PC-9 (cell line): ENCODE measurements at regions not wholly inside any gene's neighbourhood (a gene's known extent, or its start where the extent isn't known, plus 50 kb on each side); places are given as distances from the start of the nearest gene placed in this dataset.

ENCODE experiments used
- CTCF ChIP-seq: fragments of 200-600 bp; sonication (generic); conservative IDR thresholded peaks from 2 replicates; pipeline ENCODE4 v1.6.1; 2017; ENCODE audit warnings: mixed run types, antibody characterized with exemption, mild to moderate bottlenecking, moderate library complexity
- EZH2 ChIP-seq: fragments of 200-600 bp; sonication (generic); IDR thresholded peaks from 2 replicates; pipeline ENCODE4 v1.8.0; 2017; ENCODE audit warnings: antibody characterized with exemption, low read depth

- no peak for TF ChIP-seq EZH2
- TF ChIP-seq CTCF = no peak
These were observed 104.8 kb upstream of the PDE5A start for GRCh38 chr4:119733431-119733830.
